ENCODE measurements at regions not wholly inside any gene's neighbourhood (a gene's known extent, or its start where the extent isn't known, plus 50 kb on each side); places are given as distances from the start of the nearest gene placed in this dataset.

DNA sequence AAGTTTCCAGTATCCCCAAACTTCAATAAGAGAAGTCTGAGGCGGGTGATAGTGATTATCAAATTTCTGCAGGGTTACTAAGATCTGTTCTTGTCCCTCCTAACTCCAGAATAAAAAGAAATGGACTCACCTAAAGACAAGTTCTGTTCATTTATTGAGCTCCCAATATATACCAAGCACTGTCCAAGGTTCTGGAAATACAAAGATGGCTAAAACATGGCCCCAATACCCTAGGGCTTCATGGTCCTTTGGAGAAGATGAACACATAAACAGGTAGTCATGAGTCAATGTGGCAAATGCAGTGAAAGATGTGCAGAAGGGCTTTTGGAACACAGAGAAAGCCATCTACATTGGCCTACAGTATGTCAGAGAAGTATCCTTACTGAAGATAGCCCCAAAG lies 231.2 kb downstream of the PPP1R2C start:
- Histone ChIP-seq H3K36me3 (no peaks in the 10 kb centered on the region), H3K4me1 (no peaks in the 10 kb centered on the region), H3K9me3 (no peaks in the 10 kb centered on the region), H3K27me3 (no peaks in the 10 kb centered on the region), H3K27ac (no peak overlapping the region), H3K4me3 (no peak overlapping the region), H3K9ac (ENCODE audit: low read depth in 2 of 2, low read length in 2 of 2) (no peak overlapping the region)
- intact Hi-C loops (cut with DNase I) = no loop called here
- TF ChIP-seq, protein P1, sequence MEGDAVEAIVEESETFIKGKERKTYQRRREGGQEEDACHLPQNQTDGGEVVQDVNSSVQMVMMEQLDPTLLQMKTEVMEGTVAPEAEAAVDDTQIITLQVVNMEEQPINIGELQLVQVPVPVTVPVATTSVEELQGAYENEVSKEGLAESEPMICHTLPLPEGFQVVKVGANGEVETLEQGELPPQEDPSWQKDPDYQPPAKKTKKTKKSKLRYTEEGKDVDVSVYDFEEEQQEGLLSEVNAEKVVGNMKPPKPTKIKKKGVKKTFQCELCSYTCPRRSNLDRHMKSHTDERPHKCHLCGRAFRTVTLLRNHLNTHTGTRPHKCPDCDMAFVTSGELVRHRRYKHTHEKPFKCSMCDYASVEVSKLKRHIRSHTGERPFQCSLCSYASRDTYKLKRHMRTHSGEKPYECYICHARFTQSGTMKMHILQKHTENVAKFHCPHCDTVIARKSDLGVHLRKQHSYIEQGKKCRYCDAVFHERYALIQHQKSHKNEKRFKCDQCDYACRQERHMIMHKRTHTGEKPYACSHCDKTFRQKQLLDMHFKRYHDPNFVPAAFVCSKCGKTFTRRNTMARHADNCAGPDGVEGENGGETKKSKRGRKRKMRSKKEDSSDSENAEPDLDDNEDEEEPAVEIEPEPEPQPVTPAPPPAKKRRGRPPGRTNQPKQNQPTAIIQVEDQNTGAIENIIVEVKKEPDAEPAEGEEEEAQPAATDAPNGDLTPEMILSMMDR (IDR thresholded peaks at IDR 0.05) = no peak
- DNase-seq = no peak

DNA sequence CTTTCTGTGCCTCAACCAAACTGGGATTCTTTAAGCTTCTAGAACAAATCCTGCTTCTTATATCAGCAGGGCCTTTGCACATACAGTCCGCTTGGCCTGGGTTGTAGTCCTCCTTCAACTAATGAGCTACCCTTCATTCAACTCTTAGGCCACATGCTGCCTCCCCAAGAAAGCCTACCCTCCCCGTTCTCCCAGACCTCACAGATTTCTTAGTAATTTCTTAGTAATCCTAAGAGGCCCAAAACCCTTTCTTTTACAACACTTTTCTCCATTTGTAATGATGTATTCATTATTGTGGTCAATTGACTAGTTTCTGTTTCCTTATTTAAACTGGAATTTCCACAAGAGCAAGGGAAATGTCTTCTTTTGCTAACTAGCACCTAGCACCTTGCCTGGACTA lies 233.1 kb downstream of the PPP1R2C start:
- H3K27me3 ChIP-seq = no peaks in the 10 kb centered on the region
- no peaks in the 10 kb centered on the region for H3K4me1 ChIP-seq
- intact Hi-C loops (cut with DNase I) = no loop called here

GRCh38 chrX:42541554-42541953 lies 236.4 kb downstream of the PPP1R2C start:
- TF ChIP-seq, protein P1 (IDR thresholded peaks at IDR 0.05) = no peak
- no peak overlapping the region for H3K4me3 ChIP-seq
- H3K27me3 ChIP-seq = no peaks in the 10 kb centered on the region
- no peak overlapping the region for H3K9ac ChIP-seq (ENCODE audit: low read depth in 2 of 2, low read length in 2 of 2)
- no peaks in the 10 kb centered on the region for H3K4me1 ChIP-seq
- no peaks in the 10 kb centered on the region for H3K36me3 ChIP-seq
- DNase-seq = no peak
- H3K9me3 ChIP-seq = no peaks in the 10 kb centered on the region
- intact Hi-C loops (cut with DNase I) = no loop called here
- no peak overlapping the region for H3K27ac ChIP-seq

More for the DNA sequence above, 233.1 kb downstream of the PPP1R2C start:
- Histone ChIP-seq H3K27ac (no peak overlapping the region), H3K9ac (ENCODE audit: low read depth in 2 of 2, low read length in 2 of 2) (no peak overlapping the region), H3K4me3 (no peak overlapping the region), H3K9me3 (no peaks in the 10 kb centered on the region), H3K36me3 (no peaks in the 10 kb centered on the region)
- no peak for DNase-seq
- TF ChIP-seq, protein P1 (IDR thresholded peaks at IDR 0.05) = no peak

- TF ChIP-seq, protein P1 (IDR thresholded peaks at IDR 0.05) = no peak
- H3K9me3 ChIP-seq = no peaks in the 10 kb centered on the region
- H3K4me3 ChIP-seq = no peak overlapping the region
- no peaks in the 10 kb centered on the region for H3K4me1 ChIP-seq
- H3K27me3 ChIP-seq = no peaks in the 10 kb centered on the region
- DNase-seq = no peak
- intact Hi-C loops (cut with DNase I) = no loop called here
- H3K36me3 ChIP-seq = no peaks in the 10 kb centered on the region
- H3K27ac ChIP-seq = no peak overlapping the region
- no peak overlapping the region for H3K9ac ChIP-seq (ENCODE audit: low read depth in 2 of 2, low read length in 2 of 2)
Observed at GRCh38 chrX:42540146-42540545, 237.8 kb downstream of the PPP1R2C start.

DNA sequence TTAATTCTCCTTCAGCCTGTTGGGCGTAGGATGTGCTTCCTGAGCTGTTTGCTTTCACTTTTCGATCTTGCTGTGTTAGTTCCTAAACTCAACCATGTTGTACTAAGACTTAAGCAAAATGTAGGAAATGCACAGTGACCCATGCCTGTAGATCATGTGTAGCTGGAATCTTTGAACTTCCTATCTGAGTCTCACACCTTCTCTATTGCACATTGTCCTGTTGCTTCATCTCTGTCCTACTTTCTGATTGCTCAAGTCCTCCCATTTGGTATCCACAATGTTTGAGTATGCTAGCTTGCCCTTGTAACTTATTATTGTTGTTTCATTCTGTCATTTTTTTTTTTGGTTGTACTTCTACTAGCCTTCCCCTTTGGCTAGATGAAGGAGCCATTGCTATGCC lies 239.6 kb downstream of the PPP1R2C start:
- H3K4me3 ChIP-seq = no peak overlapping the region
- intact Hi-C loops (cut with DNase I) = no loop called here
- H3K27me3 ChIP-seq = no peaks in the 10 kb centered on the region
- H3K27ac ChIP-seq = no peak overlapping the region
- H3K4me1 ChIP-seq = no peaks in the 10 kb centered on the region
- no peak overlapping the region for H3K9ac ChIP-seq (ENCODE audit: low read depth in 2 of 2, low read length in 2 of 2)
- no peak for DNase-seq
- TF ChIP-seq, protein P1 (IDR thresholded peaks at IDR 0.05) = no peak
- no peaks in the 10 kb centered on the region for H3K36me3 ChIP-seq
- no peaks in the 10 kb centered on the region for H3K9me3 ChIP-seq

DNA sequence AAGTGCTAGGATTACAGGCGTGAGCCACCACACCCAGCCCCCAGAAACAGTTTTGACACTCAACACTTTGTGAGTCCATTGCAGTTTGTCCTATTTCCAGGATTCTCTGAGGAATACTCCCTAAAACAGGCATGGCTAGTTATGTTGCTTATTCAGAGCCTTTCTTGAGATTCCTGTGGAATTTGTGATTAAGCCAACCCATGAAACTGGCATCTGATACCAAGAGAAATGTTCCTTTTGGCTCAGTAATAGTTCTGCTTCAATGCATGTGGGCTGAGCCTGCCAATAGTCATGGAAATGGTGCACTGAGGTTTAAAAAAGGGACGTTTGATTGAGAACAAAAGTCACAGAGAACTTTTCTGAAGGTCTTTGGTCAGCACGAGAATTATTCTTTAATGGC lies 241.7 kb downstream of the PPP1R2C start:
- Histone ChIP-seq H3K4me3 (no peak overlapping the region), H3K9me3 (no peaks in the 10 kb centered on the region), H3K4me1 (no peaks in the 10 kb centered on the region), H3K36me3 (no peaks in the 10 kb centered on the region), H3K9ac (ENCODE audit: low read depth in 2 of 2, low read length in 2 of 2) (no peak overlapping the region), H3K27ac (no peak overlapping the region), H3K27me3 (no peaks in the 10 kb centered on the region)
- no peak for DNase-seq
- intact Hi-C loops (cut with DNase I) = no loop called here
- TF ChIP-seq, protein P1 (IDR thresholded peaks at IDR 0.05) = no peak

Measured in colonic mucosa (tissue), 4 donors.